ENCODE measurements at regions not wholly inside any gene's neighbourhood (a gene's known extent, or its start where the extent isn't known, plus 50 kb on each side); places are given as distances from the start of the nearest gene placed in this dataset.

DNA sequence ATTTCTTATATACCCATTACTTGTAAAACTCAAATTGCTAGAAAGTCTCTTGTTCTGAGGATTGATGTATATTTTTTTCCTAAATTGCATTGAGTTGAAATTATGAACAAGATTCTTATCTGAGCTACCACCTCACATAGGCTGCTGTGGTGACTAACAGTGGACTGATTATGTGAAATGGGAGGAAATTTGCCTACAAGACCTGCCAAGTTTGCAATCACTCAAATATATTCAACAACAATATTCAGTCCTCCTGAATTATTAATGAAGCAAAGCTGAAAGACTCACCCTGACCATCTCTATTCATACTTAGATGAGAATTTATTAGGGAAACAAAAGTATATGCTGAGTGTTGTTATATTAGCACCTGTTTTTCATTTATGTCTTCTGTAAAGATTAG, 412.6 kb upstream of the SEMA6D start:
- H3K4me1 Mint-ChIP-seq, result no peaks in the 10 kb centered on the region
- peaks cover 24% of the 10 kb centered on the region for H3K9me3 Mint-ChIP-seq
- no peaks in the 10 kb centered on the region for H3K27me3 Mint-ChIP-seq
- H3K27ac Mint-ChIP-seq (ENCODE audit: low read depth), result no peak overlapping the region
- DNase-seq (ENCODE audit: low spot score in 2 of 2) (no peak), ATAC-seq (replicated peaks; ENCODE audit: extremely low read depth, poor library complexity, severe bottlenecking) (no peak)
- no peak overlapping the region for H3K4me3 Mint-ChIP-seq
- H3K36me3 Mint-ChIP-seq (ENCODE audit: insufficient read depth), result no peaks in the 10 kb centered on the region

DNA sequence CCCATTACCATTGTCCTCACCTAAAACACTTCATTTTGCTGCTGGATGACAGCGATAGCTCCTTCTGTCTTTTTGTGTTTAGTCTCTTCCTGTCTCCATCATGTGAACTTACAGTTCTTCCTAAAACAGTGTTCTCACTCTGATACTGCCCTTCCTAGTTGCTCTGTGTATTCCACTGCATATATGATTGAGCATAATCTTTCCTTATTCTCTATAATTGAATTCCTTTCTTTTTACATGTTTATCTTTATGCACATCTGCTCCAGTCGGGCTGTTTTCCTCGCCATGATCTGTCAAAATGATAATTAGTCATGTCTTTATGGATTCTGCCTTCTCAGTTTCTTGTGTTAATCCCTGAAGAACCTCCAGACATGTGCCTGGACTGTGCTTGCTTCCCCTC, 405.1 kb upstream of the SEMA6D start:
- H3K9me3 Mint-ChIP-seq, result peaks cover 24% of the 10 kb centered on the region

DNA sequence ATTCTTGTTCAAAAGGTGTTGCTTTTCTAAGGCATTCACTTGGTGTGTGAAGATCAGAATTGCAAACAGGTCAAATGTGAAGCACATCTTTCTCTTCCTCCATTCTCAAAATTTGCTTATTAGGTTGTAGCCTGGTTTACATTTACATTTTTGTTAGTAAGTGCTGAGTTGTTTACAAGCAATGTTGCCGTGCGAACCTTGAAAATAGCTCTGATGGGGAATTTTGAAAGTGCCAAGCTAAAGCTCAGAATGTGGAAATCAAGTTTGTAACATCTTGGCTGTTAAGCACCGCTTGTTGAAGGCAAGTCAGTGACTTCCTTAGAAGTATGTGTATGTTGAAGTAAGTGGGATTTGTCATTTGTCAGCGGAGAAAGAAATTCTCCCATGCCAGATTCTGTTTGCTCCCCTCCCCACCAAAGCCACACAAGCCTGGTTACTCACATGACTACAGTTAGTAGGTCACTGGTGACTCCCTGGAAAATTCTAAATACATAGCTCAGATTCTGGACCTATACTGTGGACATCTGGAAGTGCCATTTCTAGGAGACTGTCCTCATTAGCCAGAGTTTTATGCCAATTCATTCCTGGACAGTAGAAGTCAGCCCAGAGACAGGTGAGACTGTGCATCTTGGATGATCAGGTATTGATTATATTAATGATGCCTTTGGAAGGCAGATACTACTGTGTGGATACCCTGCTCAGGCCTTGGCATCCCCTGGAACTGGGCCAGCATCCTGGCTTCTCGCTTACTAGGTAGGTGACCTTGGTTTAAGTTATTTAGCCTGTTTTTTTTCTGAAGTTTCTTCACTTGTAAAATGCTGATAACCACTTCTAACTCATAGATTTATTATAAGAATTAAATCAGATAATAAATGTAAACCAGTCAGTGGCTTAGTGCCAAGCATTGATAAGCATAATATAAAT, 390.6 kb upstream of the SEMA6D start:
- Mint-ChIP-seq H3K27ac (ENCODE audit: low read depth) (no peak overlapping the region), H3K9me3 (peaks cover 12% of the 10 kb centered on the region), H3K27me3 (no peaks in the 10 kb centered on the region), H3K4me3 (no peak overlapping the region), H3K36me3 (ENCODE audit: insufficient read depth) (no peaks in the 10 kb centered on the region), H3K4me1 (no peaks in the 10 kb centered on the region)
- no peak for ATAC-seq (replicated peaks; ENCODE audit: extremely low read depth, poor library complexity, severe bottlenecking)
- no peak for DNase-seq (ENCODE audit: low spot score in 2 of 2)

More for the DNA sequence above, 405.1 kb upstream of the SEMA6D start:
- Mint-ChIP-seq H3K27ac (ENCODE audit: low read depth) (no peak overlapping the region), H3K36me3 (ENCODE audit: insufficient read depth) (no peaks in the 10 kb centered on the region), H3K4me3 (no peak overlapping the region), H3K27me3 (no peaks in the 10 kb centered on the region), H3K4me1 (no peaks in the 10 kb centered on the region)
- ATAC-seq (replicated peaks; ENCODE audit: extremely low read depth, poor library complexity, severe bottlenecking) (no peak), DNase-seq (ENCODE audit: low spot score in 2 of 2) (no peak)

DNA sequence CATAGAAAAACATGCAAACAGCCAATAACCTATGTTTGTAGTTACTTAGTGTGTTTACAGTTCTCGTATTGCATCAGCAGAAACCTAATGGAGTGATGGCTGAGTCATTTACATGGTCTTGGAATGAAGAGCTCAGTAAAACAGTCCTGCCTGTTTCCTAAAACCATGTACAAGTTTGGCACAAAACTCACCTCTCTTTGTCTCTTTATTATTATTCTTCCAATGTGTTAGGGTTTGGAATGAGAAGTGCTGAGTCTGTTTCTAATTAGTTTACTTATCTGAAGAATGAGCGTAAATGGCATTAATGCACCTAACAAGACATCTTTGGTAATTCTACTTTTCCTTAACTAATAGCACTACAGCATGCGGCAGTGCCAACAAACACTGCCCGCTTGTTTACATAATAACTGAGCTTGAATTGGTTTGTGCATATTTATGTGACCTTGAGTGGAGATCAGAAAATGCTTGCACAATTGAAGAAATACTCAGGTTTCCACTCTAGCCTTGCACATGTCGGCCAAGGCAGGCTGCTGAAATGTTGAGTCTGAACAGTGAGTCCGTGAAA, 385.4 kb upstream of the SEMA6D start:
- ATAC-seq (replicated peaks; ENCODE audit: extremely low read depth, poor library complexity, severe bottlenecking) (no peak), DNase-seq (ENCODE audit: low spot score in 2 of 2) (no peak)
- no peak overlapping the region for H3K4me3 Mint-ChIP-seq
- no peak overlapping the region for H3K27ac Mint-ChIP-seq (ENCODE audit: low read depth)
- no peaks in the 10 kb centered on the region for H3K4me1 Mint-ChIP-seq
- no peaks in the 10 kb centered on the region for H3K36me3 Mint-ChIP-seq (ENCODE audit: insufficient read depth)
- peaks cover 28% of the 10 kb centered on the region for H3K9me3 Mint-ChIP-seq
- no peaks in the 10 kb centered on the region for H3K27me3 Mint-ChIP-seq

DNA sequence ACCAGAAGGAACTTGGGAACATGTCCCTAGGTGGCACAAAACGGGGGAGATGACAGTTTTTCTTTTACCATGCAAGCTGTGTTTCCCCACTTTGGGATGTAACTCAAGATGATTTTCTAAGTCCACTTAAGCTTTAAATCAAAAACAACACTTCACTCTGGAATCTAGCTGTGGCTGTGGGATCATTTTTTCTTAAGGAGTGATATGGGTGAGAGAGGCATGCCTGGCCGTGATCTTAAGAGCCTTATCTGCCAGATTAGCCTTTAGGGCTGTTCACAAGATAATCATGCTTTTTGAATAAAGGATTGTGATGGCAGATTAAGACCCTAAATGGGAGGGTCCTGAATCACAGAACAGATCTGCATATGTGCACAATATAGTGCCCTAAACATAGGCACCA, 384.8 kb upstream of the SEMA6D start:
- DNase-seq (ENCODE audit: low spot score in 2 of 2) (no peak), ATAC-seq (replicated peaks; ENCODE audit: extremely low read depth, poor library complexity, severe bottlenecking) (no peak)
- Mint-ChIP-seq H3K9me3 (peaks cover 31% of the 10 kb centered on the region), H3K27ac (ENCODE audit: low read depth) (no peak overlapping the region), H3K4me1 (no peaks in the 10 kb centered on the region), H3K36me3 (ENCODE audit: insufficient read depth) (no peaks in the 10 kb centered on the region), H3K27me3 (no peaks in the 10 kb centered on the region), H3K4me3 (no peak overlapping the region)

DNA sequence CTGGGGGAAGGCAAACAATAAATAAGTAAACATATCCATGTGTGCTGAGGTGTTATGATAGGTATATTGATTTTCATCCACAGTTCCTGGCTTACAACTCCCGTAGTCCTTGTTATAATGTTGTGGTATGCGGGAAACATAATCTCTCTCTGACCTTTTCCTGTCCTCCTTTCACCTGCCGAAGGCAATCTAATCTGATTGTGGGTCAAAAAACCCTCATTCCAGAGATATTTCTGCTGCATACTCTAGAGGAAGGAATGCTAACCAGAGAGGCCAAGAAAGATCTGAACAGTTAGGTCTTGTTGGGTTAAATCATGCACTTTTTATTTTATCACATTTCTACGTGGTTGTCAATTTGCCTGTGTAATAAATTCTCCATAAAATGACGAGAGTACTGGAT, 383.6 kb upstream of the SEMA6D start:
- Mint-ChIP-seq H3K4me3 (no peak overlapping the region), H3K36me3 (ENCODE audit: insufficient read depth) (no peaks in the 10 kb centered on the region), H3K27ac (ENCODE audit: low read depth) (no peak overlapping the region), H3K27me3 (no peaks in the 10 kb centered on the region), H3K9me3 (peaks cover 35% of the 10 kb centered on the region), H3K4me1 (no peaks in the 10 kb centered on the region)
- ATAC-seq (replicated peaks; ENCODE audit: extremely low read depth, poor library complexity, severe bottlenecking), result no peak
- DNase-seq (ENCODE audit: low spot score in 2 of 2), result no peak

DNA sequence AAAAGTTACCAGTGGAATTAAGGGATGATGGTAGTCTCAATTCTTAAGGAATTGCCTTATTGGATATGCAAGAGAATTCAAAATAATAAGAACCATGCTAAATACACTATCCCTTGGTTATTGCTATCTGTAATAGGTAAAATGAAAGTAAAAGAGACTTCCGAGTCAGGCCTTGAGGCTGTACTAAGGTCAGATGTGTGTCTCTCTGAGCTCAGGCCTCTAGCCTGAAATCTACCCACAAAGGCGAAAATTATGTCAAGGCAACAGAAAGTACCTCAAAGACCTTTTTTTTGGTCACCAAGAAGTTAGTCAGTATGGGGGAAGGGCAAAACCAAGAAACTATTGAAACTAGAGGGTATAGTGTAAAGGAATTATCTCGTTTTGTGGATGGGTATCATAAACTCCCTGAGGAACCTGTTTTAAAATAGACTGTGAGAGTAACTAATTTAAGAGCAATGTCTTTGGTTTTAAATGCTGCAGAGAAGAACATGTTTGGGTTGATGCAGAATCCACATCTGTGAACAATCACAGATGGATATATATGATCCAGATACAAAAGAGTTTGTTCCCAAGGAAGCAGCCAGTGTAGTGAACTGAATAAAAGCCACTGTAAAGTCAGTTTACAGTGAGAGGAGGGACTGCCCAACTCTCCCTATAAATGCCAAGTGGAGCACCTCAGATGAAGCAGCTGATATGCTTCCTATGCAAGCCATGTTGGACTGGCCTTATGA, 382.3 kb upstream of the SEMA6D start:
- ATAC-seq (replicated peaks; ENCODE audit: extremely low read depth, poor library complexity, severe bottlenecking) (no peak), DNase-seq (ENCODE audit: low spot score in 2 of 2) (no peak)
- Mint-ChIP-seq H3K4me3 (no peak overlapping the region), H3K36me3 (ENCODE audit: insufficient read depth) (no peaks in the 10 kb centered on the region), H3K27me3 (no peaks in the 10 kb centered on the region), H3K9me3 (peaks cover 37% of the 10 kb centered on the region), H3K27ac (ENCODE audit: low read depth) (no peak overlapping the region), H3K4me1 (no peaks in the 10 kb centered on the region)

DNA sequence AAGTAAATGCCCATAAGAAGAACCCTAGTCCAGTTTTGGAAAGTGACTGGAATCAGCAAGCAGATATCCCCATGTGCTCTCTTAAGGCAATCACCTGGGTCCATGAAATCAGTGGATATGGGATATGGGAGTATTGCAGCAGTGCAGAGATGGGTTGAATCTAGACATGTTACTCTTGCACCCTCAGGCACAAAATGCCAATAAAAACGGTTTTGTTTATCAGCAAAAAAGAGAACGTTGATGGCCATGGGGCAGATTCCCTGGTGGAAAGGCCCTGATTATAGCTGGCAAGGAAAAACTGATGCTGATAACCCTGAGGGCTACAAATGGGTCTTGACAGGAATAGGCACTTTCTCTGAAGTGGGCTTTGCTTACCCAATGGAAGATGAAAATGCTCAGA, 380.2 kb upstream of the SEMA6D start:
- no peak for ATAC-seq (replicated peaks; ENCODE audit: extremely low read depth, poor library complexity, severe bottlenecking)
- H3K36me3 Mint-ChIP-seq (ENCODE audit: insufficient read depth), result no peaks in the 10 kb centered on the region

DNA sequence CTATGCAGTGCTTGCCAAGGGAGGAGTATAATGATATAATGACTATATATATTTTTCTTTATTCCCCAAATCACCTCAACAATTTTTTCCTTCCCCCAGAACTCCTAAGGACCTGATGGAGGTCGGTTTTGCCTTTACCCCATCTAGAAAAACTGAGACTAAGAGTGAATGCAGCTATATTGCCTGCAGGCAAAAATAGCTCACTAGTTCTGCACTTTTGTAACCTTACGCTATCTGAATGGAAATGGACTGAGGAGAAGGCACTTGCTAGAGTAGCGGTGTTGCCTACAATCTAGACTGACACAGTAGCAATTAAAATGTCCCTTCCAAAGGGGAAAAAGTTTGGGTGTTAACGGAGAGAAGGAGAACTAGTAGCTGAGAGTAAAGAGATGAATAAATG, 379.5 kb upstream of the SEMA6D start:
- no peak for ATAC-seq (replicated peaks; ENCODE audit: extremely low read depth, poor library complexity, severe bottlenecking)
- DNase-seq (ENCODE audit: low spot score in 2 of 2), result no peak
- H3K27me3 Mint-ChIP-seq, result no peaks in the 10 kb centered on the region
- peaks cover 35% of the 10 kb centered on the region for H3K9me3 Mint-ChIP-seq
- no peaks in the 10 kb centered on the region for H3K4me1 Mint-ChIP-seq
- H3K36me3 Mint-ChIP-seq (ENCODE audit: insufficient read depth), result no peaks in the 10 kb centered on the region
- no peak overlapping the region for H3K4me3 Mint-ChIP-seq
- H3K27ac Mint-ChIP-seq (ENCODE audit: low read depth), result no peak overlapping the region

More for the DNA sequence above, 380.2 kb upstream of the SEMA6D start:
- no peak overlapping the region for H3K27ac Mint-ChIP-seq (ENCODE audit: low read depth)
- H3K27me3 Mint-ChIP-seq, result no peaks in the 10 kb centered on the region
- H3K4me3 Mint-ChIP-seq, result no peak overlapping the region
- no peaks in the 10 kb centered on the region for H3K4me1 Mint-ChIP-seq
- H3K9me3 Mint-ChIP-seq, result peaks cover 35% of the 10 kb centered on the region
- no peak for DNase-seq (ENCODE audit: low spot score in 2 of 2)

DNA sequence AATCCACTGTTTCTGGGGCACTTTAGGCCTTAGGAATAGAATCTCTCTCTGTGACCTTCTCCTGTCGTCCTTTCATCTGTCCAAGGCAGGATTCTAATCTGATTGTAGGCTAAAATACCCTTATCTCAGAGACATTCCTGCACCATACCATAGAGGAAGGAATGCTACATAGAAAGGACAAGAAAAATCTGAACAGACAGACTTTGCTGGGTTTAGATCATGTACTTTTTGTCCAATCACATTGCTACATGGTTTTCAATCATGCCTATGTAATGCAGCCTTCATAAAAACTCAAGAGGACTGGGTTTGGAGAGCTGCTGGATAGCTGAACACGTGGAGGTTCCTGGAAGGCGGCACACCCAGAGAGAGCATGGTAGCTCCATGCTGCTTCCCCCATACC, 378.5 kb upstream of the SEMA6D start:
- peaks cover 35% of the 10 kb centered on the region for H3K9me3 Mint-ChIP-seq
- H3K4me3 Mint-ChIP-seq, result no peak overlapping the region
- H3K4me1 Mint-ChIP-seq, result no peaks in the 10 kb centered on the region
- H3K36me3 Mint-ChIP-seq (ENCODE audit: insufficient read depth), result no peaks in the 10 kb centered on the region
- no peak for DNase-seq (ENCODE audit: low spot score in 2 of 2)
- ATAC-seq (replicated peaks; ENCODE audit: extremely low read depth, poor library complexity, severe bottlenecking), result no peak
- no peak overlapping the region for H3K27ac Mint-ChIP-seq (ENCODE audit: low read depth)
- H3K27me3 Mint-ChIP-seq, result no peaks in the 10 kb centered on the region

DNA sequence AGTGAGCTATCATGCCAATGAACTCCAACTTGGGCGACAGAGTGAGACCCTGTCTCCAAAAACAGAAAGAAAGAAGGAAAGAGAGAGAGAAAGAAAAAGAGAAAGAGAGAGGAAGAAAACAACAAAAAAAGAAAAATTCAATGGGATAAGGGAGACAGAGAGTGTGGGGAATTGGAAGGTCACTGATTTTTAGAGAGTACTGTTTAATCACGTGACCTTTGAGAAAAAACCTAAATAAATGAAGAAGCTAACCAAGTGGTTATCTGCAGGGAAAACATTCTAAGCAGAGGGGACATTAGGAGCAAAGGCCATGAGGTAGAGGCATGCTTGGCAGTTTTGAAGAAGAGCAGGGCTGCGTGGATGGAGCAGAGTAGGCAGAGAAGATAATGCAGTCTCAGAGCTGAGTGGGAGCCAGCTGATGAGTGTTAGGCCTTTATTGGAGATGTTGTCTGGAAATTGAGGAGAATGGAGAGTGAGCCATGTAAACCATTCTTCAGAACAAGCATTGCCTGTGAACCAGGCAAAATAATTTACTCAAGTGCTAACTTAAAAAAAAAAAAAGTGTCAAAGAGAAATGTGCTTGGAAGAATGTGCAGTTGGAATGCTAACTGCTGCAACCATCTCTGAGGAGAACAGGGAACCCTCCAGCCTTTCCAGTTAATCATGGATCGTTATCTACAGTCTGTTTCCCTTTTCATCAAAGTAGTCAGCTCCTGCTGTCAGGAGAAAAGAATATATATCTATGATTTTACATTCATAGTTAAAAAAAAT, 377.3 kb upstream of the SEMA6D start:
- Mint-ChIP-seq H3K4me3 (no peak overlapping the region), H3K36me3 (ENCODE audit: insufficient read depth) (no peaks in the 10 kb centered on the region), H3K27me3 (no peaks in the 10 kb centered on the region), H3K9me3 (peaks cover 27% of the 10 kb centered on the region), H3K27ac (ENCODE audit: low read depth) (no peak overlapping the region), H3K4me1 (no peaks in the 10 kb centered on the region)
- no peak for DNase-seq (ENCODE audit: low spot score in 2 of 2)
- no peak for ATAC-seq (replicated peaks; ENCODE audit: extremely low read depth, poor library complexity, severe bottlenecking)

DNA sequence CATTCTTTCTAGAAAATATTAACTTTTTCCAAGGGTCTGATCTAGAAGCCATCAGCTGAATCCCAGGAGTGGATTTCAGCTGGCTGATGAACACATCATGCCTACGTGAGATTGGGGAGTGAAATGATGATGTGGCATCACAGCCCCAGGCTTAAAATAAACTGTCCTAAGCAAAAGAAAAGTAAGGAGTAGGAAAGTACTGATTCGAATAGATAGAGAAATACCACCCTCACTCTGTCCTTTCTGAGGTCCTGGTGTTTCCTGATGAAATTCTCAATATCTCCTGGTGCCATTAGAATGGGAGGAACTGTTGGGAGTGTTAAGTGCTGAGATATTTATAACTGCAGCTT, 376.8 kb upstream of the SEMA6D start:
- Mint-ChIP-seq H3K27ac (ENCODE audit: low read depth) (no peak overlapping the region), H3K9me3 (peaks cover 24% of the 10 kb centered on the region), H3K36me3 (ENCODE audit: insufficient read depth) (no peaks in the 10 kb centered on the region), H3K27me3 (no peaks in the 10 kb centered on the region), H3K4me1 (no peaks in the 10 kb centered on the region), H3K4me3 (no peak overlapping the region)
- ATAC-seq (replicated peaks; ENCODE audit: extremely low read depth, poor library complexity, severe bottlenecking) (no peak), DNase-seq (ENCODE audit: low spot score in 2 of 2) (no peak)

Measured in central memory CD8-positive, alpha-beta T cell (primary cell).